DOHH2 (cell line): ENCODE measurements at regions not wholly inside any gene's neighbourhood (a gene's known extent, or its start where the extent isn't known, plus 50 kb on each side); places are given as distances from the start of the nearest gene placed in this dataset.
"Not testable (repeated sequence)": the region's sequence is repeated elsewhere in the genome, so short reads cannot be mapped to it uniquely, and the experiment has no call there.

Experiments used
- H3F3A ChIP-seq: fragments of 200-600 bp; sonication (generic), shearing (Covaris generic); 2 replicates; pipeline ENCODE4 v1.6.0; 2016; ENCODE audit warnings: antibody characterized with exemption, mild to moderate bottlenecking; ENCODE audit not compliant: control insufficient read depth, insufficient read depth
- H3K27ac ChIP-seq: fragments of 200-600 bp; sonication (generic); 2 replicates; pipeline ENCODE4 v1.5.1; 2014; ENCODE audit warnings: low read depth, mild to moderate bottlenecking, low read length, moderate library complexity
- H3K27me3 ChIP-seq: fragments of 200-600 bp; sonication (generic); 2 replicates; pipeline ENCODE4 v1.6.1; 2014; ENCODE audit warnings: mild to moderate bottlenecking, low read length, mixed read lengths; ENCODE audit not compliant: control insufficient read depth
- H3K36me3 ChIP-seq: fragments of 200-600 bp; sonication (generic); 2 replicates; pipeline ENCODE4 v1.6.1; 2014; ENCODE audit warnings: mild to moderate bottlenecking, low read length, moderate library complexity, mixed read lengths; ENCODE audit not compliant: control insufficient read depth
- H3K4me1 ChIP-seq: fragments of 200-600 bp; sonication (generic); 2 replicates; pipeline ENCODE4 v1.6.1; 2014; ENCODE audit warnings: mild to moderate bottlenecking, low read length, mixed read lengths; ENCODE audit not compliant: control insufficient read depth
- H3K4me2 ChIP-seq: fragments of 200-600 bp; sonication (generic); 2 replicates; pipeline ENCODE4 v1.6.0; 2014; ENCODE audit warnings: mild to moderate bottlenecking, low read length, moderate library complexity
- H3K4me3 ChIP-seq: fragments of 200-600 bp; sonication (generic); 2 replicates; pipeline ENCODE4 v1.5.1; 2014; ENCODE audit warnings: mild to moderate bottlenecking, low read length, mixed read lengths
- H3K79me2 ChIP-seq: fragments of 200-600 bp; sonication (generic); 2 replicates; pipeline ENCODE4 v1.6.1; 2014; ENCODE audit warnings: mild to moderate bottlenecking, low read length, mixed read lengths; ENCODE audit not compliant: control insufficient read depth
- H3K9me2 ChIP-seq: fragments of 200-600 bp; sonication (generic); replicated peaks from 2 replicates; pipeline ENCODE4 v1.6.1; 2014; ENCODE audit warnings: mild to moderate bottlenecking, low read length, mixed read lengths; ENCODE audit not compliant: control insufficient read depth
- H3K9me3 ChIP-seq: fragments of 200-600 bp; sonication (generic); 2 replicates; pipeline ENCODE4 v1.6.1; 2014; ENCODE audit warnings: antibody characterized with exemption, low read length, mixed read lengths; ENCODE audit not compliant: control insufficient read depth, insufficient read depth
- H4K20me1 ChIP-seq: fragments of 200-600 bp; sonication (generic); 2 replicates; pipeline ENCODE4 v1.6.0; 2014; ENCODE audit warnings: low read depth, mild to moderate bottlenecking, antibody characterized with exemption, low read length, moderate library complexity; ENCODE audit not compliant: control insufficient read depth, insufficient read depth
- CTCF ChIP-seq: fragments of 200-600 bp; sonication (generic); IDR thresholded peaks from one replicate; pipeline ENCODE4 v1.5.1; 2014; ENCODE audit warnings: antibody characterized with exemption, mild to moderate bottlenecking, low read depth, low read length; ENCODE audit not compliant: poor library complexity, severe bottlenecking
- EZH2phosphoT487 ChIP-seq: fragments of 200-600 bp; sonication (generic); IDR thresholded peaks from 2 replicates; pipeline ENCODE4 v1.6.1; 2017; ENCODE audit warnings: borderline replicate concordance, mild to moderate bottlenecking, antibody characterized with exemption, low read length, moderate library complexity, mixed read lengths

GRCh38 chr6:86707545-86708120 lies 229.7 kb upstream of the HTR1E start:
- Histone ChIP-seq H3K79me2 (no peaks in the 10 kb centered on the region), H3K27ac (no peak overlapping the region), H3K9me2 (no peaks in the 10 kb centered on the region), H3K36me3 (no peaks in the 10 kb centered on the region), H3K9me3 (no peaks in the 10 kb centered on the region), H3F3A (no peaks in the 10 kb centered on the region), H3K27me3 (no peaks in the 10 kb centered on the region), H4K20me1 (no peaks in the 10 kb centered on the region), H3K4me2 (no peak overlapping the region), H3K4me1 (no peaks in the 10 kb centered on the region), H3K4me3 (no peak overlapping the region)
- TF ChIP-seq EZH2phosphoT487 (no peak), CTCF (no peak)

- H3K9me3 ChIP-seq: no peaks in the 10 kb centered on the region
- no peaks in the 10 kb centered on the region for H3K27me3 ChIP-seq
- no peaks in the 10 kb centered on the region for H3K36me3 ChIP-seq
- no peak overlapping the region for H3K27ac ChIP-seq
- TF ChIP-seq EZH2phosphoT487 (no peak), CTCF (peak; percentile 35)
- no peaks in the 10 kb centered on the region for H3K9me2 ChIP-seq
- H3K4me3 ChIP-seq: no peak overlapping the region
- H3K4me2 ChIP-seq: no peak overlapping the region
- H4K20me1 ChIP-seq: no peaks in the 10 kb centered on the region
- no peaks in the 10 kb centered on the region for H3F3A ChIP-seq
- H3K79me2 ChIP-seq: no peaks in the 10 kb centered on the region
- H3K4me1 ChIP-seq: no peaks in the 10 kb centered on the region
Observed at GRCh38 chr6:86706449-86706848, 230.9 kb upstream of the HTR1E start.

- not testable (repeated sequence) for H3K9me2 ChIP-seq, H3K9me3 ChIP-seq, H3K4me1 ChIP-seq, H4K20me1 ChIP-seq, H3K4me3 ChIP-seq, H3F3A ChIP-seq, H3K36me3 ChIP-seq, H3K79me2 ChIP-seq, H3K27me3 ChIP-seq, H3K27ac ChIP-seq, H3K4me2 ChIP-seq
Observed at GRCh38 chr6:86701228-86701627, 236.1 kb upstream of the HTR1E start.

GRCh38 chr6:86686496-86686895 lies 250.8 kb upstream of the HTR1E start:
- Histone ChIP-seq H4K20me1 (no peaks in the 10 kb centered on the region), H3K9me2 (no peaks in the 10 kb centered on the region), H3K79me2 (no peaks in the 10 kb centered on the region), H3K27me3 (no peaks in the 10 kb centered on the region), H3K4me2 (no peak overlapping the region), H3K27ac (no peak overlapping the region), H3F3A (no peaks in the 10 kb centered on the region), H3K36me3 (no peaks in the 10 kb centered on the region), H3K4me3 (no peak overlapping the region), H3K4me1 (no peaks in the 10 kb centered on the region), H3K9me3 (0 out of 2 replicates have a peak, but pooled peaks cover 3% of the 10 kb centered on the region)
- no peak for TF ChIP-seq CTCF
- no peak for TF ChIP-seq EZH2phosphoT487
